ENCODE measurements at regions not wholly inside any gene's neighbourhood (a gene's known extent, or its start where the extent isn't known, plus 50 kb on each side); places are given as distances from the start of the nearest gene placed in this dataset.

DNA sequence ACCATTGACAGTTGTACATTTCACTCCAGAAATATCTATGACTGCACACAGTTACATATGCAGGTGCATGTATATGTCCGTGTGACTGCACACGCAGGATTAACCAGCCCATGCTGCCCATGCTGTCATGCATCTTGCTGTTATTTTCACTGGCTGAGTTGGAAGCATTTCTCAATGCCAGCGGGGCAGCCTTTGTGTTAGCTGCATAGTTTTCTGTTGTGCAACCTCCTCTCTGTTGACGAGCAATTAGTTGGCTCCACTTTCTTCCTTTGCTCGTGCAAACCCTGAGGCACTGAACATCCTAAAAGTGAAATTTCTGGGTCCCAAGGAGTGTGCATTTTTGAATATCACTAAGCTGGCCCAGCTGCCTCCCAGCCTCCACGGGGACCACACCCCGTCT, 133.4 kb upstream of the GLI2 start:
- no peak for TF ChIP-seq CTCF (conservative IDR thresholded peaks at IDR 0.05; ENCODE audit: low read depth, low read length)
- TF ChIP-seq EZH2 (IDR thresholded peaks at IDR 0.05; ENCODE audit: borderline replicate concordance, low read depth, low read length, poor library complexity, severe bottlenecking): no peak
